Gastrocnemius medialis (tissue), 4 donors: ENCODE measurements at regions not wholly inside any gene's neighbourhood (a gene's known extent, or its start where the extent isn't known, plus 50 kb on each side); places are given as distances from the start of the nearest gene placed in this dataset.

Experiments used
- CTCF ChIP-seq, 5 experiments: fragments of 450-650 bp in 3 of 5; fragments of 200-600 bp in 2 of 5; sonication (generic) in 2 of 5; IDR thresholded peaks in 4 of 5; conservative IDR thresholded peaks in 1 of 5; 1 replicate in 4 of 5; 2 replicates in 1 of 5; pipeline ENCODE4 v1.5.1; 2016 to 2019; ENCODE audit warnings: antibody characterized with exemption in 5 of 5, mild to moderate bottlenecking in 3 of 5, moderate library complexity in 3 of 5
- POLR2A ChIP-seq, 2 donors: fragments of 450-650 bp; IDR thresholded peaks; one replicate each; pipeline ENCODE4 v1.6.1; 2017; ENCODE audit warnings: antibody characterized with exemption in 2 of 2, mild to moderate bottlenecking in 2 of 2, moderate library complexity in 2 of 2

GRCh38 chr13:76720821-76721220 is 165.4 kb downstream of the KCTD12 start:
- TF ChIP-seq CTCF (IDR thresholded peaks at IDR 0.05 in 4 of 5, conservative IDR thresholded peaks at IDR 0.05 in 1 of 5) (no peak), POLR2A (IDR thresholded peaks at IDR 0.05) (no peak)
